ENCODE measurements at regions not wholly inside any gene's neighbourhood (a gene's known extent, or its start where the extent isn't known, plus 50 kb on each side); places are given as distances from the start of the nearest gene placed in this dataset.

DNA sequence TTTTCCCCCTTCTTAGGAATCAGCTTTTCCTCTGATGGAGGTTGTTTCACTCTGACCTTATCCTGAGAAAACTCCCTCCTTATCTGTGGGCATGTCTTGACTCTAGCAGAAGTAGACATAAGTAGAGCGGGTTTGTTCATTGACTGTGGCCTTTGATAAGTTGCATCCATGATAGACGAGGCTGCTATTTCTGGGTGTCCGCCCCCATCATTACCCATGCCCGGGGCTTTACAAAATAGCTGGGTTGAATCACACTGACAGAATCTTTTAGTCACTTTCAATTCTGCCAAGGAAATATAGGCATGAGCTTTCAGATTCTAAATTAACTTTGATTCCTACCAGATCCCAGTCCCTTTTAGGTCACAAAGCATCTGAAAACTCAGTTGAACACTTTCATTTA lies 223.8 kb downstream of the SEC61B start:
- DNase-seq: no peak

DNA sequence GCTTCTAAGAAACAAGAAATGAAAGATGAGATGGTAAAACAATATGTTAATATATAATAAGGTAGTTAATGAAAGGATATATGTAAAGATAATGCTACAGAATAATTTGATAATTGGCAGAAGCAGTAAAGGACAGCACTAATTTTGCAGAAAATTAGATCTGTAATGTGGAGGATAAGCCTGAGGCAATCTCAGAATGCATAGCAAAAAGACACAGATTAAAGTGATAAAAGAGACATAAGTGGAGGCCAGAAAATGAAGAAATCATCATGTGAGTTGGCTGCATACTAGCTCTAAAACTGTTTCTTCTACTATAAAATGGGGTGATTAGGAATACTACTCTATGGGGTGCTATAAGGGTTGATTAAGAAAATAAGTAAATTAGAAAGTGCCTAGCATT lies 225.9 kb downstream of the SEC61B start:
- no peak for DNase-seq

DNA sequence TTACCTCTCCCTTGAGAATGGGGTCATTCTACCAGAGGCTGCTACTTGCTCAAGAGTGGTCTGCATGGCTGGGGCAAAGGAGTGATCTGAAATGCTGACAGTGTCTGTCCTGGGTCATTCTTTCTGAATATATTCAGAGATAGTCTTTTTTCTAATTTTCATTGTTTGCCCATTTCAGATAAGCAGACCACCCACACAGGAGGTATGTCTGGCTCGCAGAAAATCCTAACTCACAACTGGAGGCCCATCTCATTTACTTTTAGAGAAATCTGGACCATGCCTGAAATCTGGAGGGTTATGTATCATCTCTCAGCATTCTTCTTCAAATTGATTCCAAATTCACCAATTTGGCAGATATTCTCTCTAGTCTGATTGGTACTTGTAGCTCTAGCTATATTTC lies 227.6 kb downstream of the SEC61B start:
- no peak for DNase-seq

DNA sequence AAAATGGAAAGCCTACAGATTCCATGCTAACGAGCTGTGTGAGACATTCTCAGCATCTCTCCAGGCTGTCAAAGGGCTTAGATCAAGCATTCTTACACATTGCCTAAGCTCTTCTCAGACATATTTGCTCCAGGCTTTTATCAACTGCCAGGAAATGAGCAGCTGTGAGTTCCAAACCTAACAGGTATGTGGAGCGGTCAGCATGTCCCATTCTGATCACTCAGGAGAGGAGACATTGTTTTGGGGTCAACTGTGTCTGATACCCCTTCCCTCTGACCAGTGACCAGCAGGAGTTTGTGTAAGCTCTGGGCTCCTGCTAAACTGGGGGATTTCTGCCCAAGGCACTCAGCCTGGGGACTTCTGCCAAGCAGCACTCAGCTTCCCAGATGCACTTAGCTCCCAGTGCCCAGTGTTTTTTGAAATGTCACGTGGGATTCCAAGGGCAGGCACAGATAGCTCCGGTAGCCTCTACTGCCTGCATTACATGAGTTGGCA lies 229.1 kb downstream of the SEC61B start:
- no peak for DNase-seq

DNA sequence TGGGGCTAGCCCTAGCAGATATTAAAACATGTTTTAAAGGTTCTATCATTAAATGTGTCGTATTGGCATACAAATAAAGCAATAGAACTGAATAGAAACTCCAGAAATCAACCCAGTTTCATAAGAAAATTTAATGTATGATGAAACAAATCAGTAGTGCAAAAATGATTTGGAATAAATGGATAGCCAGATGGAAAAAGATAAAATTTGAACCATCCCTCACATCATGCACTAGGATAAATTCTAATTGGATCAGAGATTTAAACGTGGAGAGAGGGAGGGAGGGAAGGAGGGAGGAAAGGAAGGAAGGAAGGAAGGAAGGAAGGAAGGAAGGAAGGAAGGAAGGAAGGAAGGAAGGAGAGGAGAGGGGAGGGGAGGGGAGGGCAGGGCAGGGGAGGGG lies 235.3 kb downstream of the SEC61B start:
- DNase-seq: no peak

DNA sequence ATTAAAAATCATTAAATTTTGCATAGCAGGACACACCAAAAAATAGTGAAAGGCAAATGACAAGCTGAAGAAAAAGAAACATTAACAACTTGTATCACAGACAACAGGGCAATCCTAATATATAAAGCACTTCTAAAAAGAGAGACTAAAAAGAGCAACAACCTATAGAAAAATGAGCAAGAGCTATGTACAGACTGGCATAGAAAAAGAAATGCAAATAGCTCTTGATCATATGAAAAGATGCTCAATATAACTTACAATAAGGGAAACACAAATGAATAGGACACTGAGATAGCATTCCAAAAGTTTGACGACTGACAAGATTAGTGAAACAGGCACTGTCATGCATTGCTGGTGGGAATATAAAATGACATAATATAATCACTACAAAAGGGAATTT lies 235.9 kb downstream of the SEC61B start:
- no peak for DNase-seq

DNA sequence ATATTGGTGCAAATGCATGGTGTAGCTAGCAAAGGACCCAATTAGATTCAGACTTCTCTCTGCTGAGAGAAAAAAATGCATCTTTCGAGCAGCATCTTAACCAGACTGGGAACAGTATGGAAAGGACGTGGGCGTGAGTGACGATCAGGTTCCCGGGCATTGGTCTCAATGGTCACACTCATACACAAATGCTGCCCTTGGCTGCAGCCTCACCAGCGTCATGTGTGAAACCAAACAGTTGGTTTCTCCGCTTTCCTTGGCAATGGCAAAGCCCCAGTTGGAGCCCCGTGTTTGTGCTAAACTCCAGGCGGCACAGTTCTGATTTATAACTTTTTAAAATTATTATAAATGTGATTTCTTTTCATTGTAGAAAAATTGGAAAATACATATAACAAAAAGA lies 237.8 kb downstream of the SEC61B start:
- DNase-seq: no peak

DNA sequence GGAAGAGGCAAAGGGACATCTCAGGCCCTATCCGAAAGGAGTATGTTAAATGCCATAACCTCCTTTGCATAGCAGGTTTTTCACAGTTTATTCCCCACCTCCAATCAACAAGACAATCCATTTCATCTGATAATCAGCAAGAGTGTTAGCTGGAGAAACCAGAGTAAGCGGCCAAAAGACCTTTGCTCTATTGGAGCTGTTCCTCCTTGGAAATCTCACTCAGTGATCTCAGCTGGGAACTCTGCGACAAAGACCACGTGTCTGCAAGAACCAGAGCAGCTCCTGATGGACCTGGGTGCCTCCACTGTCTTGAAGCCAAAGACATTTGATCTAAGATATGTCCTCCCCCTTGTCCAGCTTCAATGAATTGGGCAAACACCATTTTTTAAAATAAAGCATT lies 241.0 kb downstream of the SEC61B start:
- no peak for DNase-seq

DNA sequence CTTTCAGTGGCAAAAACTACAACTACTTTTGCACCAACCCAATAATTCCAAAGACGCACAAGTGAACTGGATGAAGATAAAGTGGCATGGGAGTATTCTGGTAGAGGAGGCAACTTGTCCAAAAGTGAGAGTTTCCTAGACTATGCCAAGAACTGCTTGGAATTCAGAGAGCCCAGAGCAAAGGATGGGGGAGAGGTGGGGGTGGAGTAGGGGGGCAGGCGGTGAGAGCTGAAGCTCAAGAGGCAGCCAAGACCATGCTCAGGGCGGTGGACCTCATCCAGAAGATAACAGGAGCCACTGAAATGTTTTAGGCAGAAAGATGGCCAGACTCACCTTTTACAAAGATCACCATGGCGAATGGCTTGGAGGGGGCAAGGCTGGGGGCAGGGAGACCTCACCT lies 242.5 kb downstream of the SEC61B start:
- no peak for DNase-seq

DNA sequence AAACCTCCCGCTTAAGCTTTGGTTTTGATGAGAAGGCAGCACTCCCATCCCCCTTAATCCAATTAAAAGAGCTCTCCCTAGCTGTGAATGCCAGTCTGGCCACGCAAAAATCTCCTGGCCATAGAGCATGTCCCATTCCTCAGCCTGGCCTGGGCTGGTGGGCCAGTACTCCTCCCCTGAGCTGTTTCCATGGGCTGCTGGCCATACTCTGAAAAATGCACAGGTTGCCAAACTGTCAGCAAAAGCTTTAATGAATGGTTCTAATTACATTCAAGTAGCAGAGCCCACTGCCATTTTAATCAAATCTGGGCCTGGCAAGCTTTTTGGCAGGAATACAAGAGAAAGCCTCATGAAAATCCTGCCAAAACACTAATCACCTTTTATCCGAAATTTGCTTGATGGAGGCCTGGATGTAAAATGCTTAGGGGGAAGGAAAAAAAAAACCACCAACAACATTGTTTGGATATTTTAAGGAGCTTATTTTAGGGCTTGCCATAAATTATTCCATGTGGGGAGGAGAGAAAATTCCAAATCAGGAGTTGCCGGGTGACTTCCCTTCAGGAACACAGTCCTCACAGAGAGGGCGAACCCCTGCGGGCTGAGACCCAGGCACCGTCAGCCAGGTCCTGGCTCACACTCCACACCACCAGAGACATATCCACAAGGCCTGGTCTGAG lies 243.3 kb downstream of the SEC61B start:
- no peak for DNase-seq

DNA sequence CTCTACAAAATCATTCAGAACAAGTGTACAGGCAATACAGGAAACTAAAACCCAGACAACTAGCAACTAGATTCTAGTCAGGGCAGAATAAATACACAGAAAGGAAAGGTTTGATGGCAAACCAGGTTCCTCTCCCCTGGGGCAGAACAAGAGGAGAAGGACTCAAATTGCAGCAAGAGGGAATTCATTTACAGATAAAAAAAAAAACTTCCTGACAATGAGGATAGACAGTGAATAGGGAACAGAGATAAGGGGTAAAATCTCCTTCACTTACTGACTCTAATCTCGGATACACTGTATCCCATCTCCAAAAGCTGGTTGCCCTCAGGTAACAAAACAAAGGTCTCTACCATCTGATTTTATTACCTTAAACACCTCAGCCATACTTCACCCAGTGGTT lies 244.0 kb downstream of the SEC61B start:
- DNase-seq: no peak

DNA sequence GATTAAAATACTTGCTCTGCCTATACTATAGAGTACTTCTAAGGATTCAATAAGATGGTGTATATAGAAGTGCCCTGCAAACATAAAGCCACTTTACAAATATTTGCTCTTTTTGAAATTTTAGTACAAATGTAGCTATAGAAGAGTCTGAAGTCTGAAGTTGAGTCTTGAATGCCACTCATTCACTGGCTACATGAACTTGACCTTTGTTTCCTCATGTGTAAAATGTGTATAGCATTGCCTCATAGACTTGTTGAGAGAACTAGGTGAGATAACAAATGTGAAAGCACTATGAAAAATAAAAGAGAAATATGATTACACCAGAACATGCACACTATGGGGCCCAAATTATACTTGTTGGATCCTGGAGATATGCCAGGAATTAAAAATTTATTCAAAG lies 244.7 kb downstream of the SEC61B start:
- DNase-seq: no peak

DNA sequence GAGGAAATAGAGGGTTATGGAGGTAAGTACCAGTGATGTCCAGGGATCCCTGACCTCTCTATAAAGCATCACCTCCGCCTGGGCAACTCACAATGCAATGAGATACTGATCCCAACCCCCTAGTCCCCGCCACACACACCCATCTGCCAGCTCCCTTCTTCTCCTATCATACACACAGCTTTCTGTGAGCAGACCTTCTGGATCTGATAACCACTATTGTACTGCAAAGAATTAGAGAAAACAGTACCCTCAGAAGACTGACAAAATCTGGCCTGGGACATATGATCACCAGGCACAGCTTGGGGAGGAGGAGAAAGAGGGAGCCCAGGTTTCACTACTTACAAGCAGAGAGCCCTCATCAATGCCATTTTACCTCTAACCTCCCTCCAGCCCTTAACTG lies 249.0 kb downstream of the SEC61B start:
- DNase-seq: no peak

DNA sequence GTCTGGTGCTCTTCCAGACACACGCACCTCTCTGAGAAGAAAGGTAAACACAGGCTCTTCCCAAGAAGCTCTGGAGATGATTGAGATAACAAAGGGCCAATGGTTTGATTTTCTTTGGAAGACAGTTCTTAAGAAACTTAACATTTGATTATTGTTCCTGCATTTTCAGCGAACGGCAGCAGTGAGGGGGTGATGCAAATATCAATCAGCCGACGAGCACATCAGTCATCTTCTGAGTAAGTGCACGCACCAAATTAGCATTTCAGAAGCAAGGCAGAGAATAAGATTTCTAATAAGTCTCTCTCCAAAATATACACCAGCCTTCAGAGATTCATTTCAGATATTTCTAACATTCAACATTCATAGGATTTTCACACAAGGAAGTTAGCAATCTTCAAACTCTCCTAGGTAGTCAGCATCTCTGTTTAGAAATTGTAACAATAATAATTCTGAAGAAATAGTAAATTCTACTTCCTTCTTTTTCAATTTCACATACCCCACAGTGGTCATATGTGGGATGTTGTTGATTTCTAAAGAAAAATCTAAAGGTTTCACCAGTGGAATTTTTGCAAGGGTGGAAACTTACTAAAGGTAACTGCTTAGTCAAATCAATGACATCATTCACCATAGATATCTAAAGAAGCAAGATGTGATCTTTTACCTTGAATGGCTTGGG lies 250.3 kb downstream of the SEC61B start:
- no peak for DNase-seq

DNA sequence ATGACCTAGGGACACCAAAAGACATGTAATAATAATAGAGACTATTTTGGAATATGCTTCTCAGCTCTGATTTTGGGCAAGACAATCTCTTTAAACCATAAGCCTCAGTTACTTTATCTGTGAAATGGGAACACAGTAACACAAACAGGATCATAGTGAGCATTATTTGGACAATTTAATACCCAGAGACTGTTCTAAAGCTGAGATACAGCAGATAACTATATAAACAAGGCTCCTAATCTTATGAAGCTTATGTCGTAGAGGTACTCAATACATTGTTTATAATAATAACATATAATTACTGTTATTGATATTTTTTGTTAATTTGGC lies 250.8 kb downstream of the SEC61B start:
- no peak for DNase-seq

DNA sequence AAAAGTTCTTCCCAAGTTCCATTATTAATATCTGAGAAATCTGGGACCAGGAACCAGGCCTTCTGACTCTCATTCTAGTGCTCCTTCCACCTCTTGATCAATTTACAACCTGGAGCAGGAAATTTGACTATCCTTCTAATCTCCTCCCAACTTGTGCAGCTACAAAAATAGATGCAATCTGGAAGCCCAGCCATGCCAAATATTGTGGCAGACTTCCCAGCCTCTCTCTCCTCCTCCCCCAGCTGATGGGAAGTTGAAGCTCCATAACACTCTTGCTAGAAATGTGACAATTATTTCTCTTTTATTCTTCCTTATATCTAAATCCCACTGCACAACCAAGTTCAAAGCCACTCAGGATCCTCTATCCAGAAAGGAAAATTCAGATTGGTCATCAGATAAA lies 252.1 kb downstream of the SEC61B start:
- DNase-seq: no peak

DNA sequence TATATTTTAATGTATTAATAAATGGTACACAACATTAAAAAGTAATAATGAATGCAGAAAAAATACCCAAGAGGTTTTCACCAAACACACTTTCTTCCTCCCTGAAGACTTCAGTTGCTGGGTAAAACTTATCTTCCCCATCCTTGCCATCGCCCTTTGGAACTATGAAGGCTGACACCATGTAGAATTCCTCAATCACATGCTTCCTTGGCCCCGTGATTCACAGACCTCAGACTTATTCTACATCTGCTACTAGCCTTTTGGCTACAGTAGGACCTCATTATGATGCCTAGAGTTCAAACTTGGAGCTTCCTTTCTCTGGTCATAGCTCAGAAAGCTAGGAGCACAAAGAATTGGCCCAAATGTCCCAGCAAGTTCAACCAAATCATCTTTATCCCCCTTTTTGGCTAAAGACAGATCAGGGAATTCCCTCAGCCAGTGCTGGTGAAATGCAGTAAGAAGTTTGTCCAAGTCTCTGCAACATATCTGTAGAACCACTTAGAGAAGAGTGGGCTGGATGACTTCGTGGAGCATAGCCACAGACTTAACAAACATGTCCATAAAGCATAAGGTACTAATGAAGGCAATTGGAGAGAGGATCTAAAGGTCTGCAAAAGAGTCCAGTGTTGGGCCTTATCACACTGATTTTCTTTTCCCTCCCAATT lies 253.5 kb downstream of the SEC61B start:
- DNase-seq: no peak

DNA sequence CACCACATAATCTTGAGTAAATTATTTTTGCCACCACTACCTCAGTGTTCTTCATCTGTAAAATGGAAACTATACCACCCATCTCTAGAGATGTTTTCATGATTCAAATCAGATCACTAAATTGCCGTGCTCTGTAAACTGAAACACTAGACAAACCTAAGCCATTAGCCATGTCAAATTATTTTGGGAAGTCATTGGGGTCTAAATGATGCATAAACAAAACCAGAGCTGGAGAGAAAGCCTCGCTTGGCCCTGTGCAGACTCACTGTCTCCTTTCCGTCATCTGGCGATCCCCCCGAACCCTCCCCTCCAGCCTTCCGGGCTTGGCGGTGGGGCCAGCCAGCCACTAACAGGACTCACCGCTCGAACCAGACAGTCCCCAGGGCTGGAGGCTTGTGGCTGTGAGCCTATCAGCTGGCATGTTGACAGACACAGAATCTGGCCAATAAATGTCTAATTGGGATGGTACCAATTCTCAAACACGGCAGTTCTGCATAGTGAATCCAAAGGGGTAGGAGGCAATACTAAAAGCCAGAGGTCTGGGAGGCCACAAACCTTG lies 256.5 kb downstream of the SEC61B start:
- DNase-seq: no peak

DNA sequence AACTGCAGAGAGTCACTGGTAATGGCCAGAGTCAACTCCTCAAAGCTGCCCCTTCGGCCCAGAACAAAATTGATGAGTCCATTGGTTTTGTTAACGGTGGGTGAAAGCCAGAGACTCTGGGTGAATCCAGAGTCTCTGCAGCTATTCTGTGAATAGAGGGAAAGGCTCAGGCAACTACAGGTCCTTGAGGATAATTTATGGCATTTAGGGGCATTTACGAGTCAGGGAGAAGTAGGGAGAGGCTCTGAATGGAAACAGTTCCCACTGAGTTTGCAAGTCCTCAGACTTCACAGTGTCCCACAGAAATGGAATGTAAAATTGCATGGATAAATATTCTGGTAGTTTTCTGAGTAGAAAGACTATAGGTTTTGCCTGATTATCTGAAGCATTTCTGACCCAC lies 257.8 kb downstream of the SEC61B start:
- no peak for DNase-seq

DNA sequence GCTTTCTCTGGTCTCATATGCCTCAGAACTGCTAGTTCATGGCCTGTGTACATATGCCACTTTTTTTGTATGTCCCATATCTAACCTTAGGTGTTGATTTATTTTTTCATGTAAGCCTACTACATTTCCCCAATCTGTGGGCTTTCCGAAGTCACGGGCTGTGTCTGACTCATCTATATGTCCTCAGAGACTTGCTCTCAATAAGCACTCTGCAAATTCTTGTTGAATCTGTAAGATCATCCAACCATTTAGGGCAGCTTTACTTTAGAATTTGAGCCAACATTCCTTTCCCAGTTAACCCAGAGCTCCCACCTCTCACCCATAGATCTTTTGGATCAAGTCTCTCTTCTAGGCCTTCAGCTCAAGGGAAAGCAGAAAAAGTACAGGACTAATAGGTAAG lies 263.4 kb downstream of the SEC61B start:
- no peak for DNase-seq

DNA sequence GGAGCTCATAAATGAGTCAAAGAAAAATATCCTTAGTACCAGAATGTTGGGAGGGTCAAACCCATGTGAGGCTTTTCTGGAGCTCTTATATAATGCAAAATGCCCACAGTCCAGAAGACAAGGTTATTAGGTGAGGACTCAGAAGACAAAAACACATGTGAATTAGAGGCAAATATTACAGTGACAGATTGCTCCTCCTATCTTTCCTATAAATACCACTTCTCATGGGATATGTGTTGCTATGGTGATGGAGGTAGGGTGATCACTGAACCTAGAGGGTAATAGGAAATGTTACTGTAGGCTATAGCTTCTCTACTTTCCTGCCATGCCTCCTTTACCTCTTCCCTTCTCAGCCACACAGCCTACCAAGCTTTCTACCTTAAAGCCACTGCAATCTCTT lies 264.6 kb downstream of the SEC61B start:
- no peak for DNase-seq

DNA sequence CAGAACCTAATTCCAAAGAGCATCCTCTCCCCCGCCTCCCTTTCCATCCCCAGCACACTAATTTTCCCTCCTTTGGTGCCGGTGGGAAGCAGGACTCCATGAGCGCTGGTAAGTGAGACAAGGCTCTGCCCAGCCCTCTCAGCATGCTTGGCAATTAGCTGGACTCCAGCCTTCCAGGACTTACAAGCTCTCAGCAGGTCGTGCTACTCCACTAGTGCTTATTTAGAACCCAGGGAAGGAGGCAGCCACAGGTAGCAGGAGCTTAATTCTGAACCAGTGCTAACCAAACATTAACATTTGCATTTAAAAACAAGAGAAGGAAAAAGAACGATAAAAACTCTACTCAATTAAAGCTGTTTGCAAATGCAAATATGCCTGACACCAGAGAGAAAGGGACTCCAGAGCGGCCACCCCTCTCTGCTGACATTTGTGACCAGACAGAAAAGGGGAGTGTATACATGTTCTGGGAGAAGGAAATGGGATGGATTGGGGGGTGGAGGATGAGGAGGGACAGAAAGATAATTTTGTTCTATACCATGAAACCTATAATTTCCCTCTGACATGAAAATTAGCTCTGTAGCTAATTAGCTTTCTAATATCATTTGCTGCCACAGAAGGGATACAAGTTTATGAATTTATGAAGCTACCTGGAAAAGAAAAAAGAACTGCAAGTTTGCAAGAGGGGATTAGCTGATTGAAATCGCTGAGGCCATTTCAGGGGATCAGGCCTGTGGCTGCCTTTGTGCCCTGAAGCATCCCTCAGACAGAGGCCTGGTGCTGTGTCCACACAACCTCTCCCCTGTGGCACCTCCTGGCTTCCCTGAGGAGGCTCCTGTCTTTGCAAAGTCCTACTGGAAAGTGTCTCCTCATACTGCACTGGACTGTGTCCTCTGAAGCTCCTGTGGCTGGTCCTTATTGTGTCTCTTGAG lies 266.3 kb downstream of the SEC61B start:
- DNase-seq: no peak

DNA sequence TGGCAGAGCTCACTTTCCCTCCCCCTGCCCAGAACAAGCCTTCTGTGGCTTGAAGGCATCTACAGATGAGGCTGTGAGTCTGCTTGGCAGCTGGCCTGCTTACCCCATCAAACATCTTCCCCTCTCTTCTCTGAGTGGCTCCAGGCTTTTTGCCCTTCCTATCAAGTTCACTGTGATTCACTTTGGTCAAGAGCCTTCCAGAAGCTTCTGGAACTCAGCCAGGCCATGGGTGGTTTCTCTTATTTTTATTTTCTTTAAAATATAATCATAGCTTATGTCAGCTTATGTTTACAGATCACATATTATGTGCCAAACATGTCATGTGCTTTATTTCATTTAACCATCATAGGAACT lies 267.0 kb downstream of the SEC61B start:
- DNase-seq: no peak
